ENCODE measurements at regions not wholly inside any gene's neighbourhood (a gene's known extent, or its start where the extent isn't known, plus 50 kb on each side); places are given as distances from the start of the nearest gene placed in this dataset.

GRCh38 chr5:57711471-57711870 lies 228.9 kb upstream of the ACTBL2 start:
- TF ChIP-seq REST (IDR thresholded peaks at IDR 0.05; ENCODE audit: low read depth, low read length): no peak
- no peak for TF ChIP-seq CTCF (IDR thresholded peaks at IDR 0.05)
- TF ChIP-seq RXRA (IDR thresholded peaks at IDR 0.05; ENCODE audit: borderline replicate concordance, low read depth): no peak
- no peak for TF ChIP-seq SMC3 (IDR thresholded peaks at IDR 0.05; ENCODE audit: low read depth, low read length)
